GM18499 (cell line): ENCODE measurements at regions not wholly inside any gene's neighbourhood (a gene's known extent, or its start where the extent isn't known, plus 50 kb on each side); places are given as distances from the start of the nearest gene placed in this dataset.

Source experiments
- ATAC-seq: cut with Tn5 transposase; IDR thresholded peaks from one replicate; pipeline ENCODE4 v1.9.1; 2021; ENCODE audit warnings: moderate number of reproducible peaks; ENCODE audit not compliant: insufficient read depth, unreplicated experiment

GRCh38 chr14:42013559-42013958, 406.9 kb downstream of the LRFN5 start:
- ATAC-seq, result no peak

GRCh38 chr14:42013153-42013552, 406.5 kb downstream of the LRFN5 start:
- ATAC-seq, result no peak

GRCh38 chr14:42011221-42011620, 404.5 kb downstream of the LRFN5 start:
- no peak for ATAC-seq

- no peak for ATAC-seq
Measured at GRCh38 chr14:42004321-42004720, 397.6 kb downstream of the LRFN5 start.

- ATAC-seq, result no peak
Measured at GRCh38 chr14:42002141-42002540, 395.5 kb downstream of the LRFN5 start.

- ATAC-seq, result no peak
Measured at GRCh38 chr14:42001431-42001830, 394.8 kb downstream of the LRFN5 start.

GRCh38 chr14:42000450-42000849, 393.8 kb downstream of the LRFN5 start:
- no peak for ATAC-seq

- no peak for ATAC-seq
Measured at GRCh38 chr14:41993687-41994086, 387.0 kb downstream of the LRFN5 start.

- no peak for ATAC-seq
Measured at GRCh38 chr14:41986700-41987099, 380.0 kb downstream of the LRFN5 start.

GRCh38 chr14:41986083-41986645, 379.5 kb downstream of the LRFN5 start:
- ATAC-seq, result no peak

- ATAC-seq, result no peak
Measured at GRCh38 chr14:41973178-41973577, 366.5 kb downstream of the LRFN5 start.

- ATAC-seq, result no peak
Measured at GRCh38 chr14:41972531-41972930, 365.9 kb downstream of the LRFN5 start.

- no peak for ATAC-seq
Measured at GRCh38 chr14:41960281-41960680, 353.6 kb downstream of the LRFN5 start.

GRCh38 chr14:41957459-41957858, 350.8 kb downstream of the LRFN5 start:
- no peak for ATAC-seq
